ENCODE measurements at regions not wholly inside any gene's neighbourhood (a gene's known extent, or its start where the extent isn't known, plus 50 kb on each side); places are given as distances from the start of the nearest gene placed in this dataset.

DNA sequence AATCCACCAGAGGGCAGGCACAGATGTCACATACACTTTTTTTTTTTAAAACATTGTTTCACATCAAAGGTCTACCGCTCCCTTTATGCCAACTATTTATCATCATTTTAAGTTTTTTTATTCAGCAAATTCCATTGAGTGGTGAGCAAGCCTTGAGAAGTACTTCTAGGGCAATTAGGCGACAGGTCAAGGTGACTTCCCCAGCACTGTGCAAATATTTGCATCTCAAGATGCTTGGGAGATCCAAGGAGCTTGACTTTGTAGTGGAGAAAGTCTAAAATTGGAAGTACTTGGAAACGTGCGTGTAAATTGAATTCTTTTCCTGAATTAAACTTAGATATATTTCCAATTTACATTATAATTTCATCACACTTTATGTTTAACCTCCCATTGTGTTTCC, 211.1 kb downstream of the ICE1 start:
- no peak for DNase-seq

- no peak for DNase-seq
Measured at GRCh38 chr5:5632678-5633077, 210.2 kb downstream of the ICE1 start.

GRCh38 chr5:5629607-5629978, 207.1 kb downstream of the ICE1 start:
- no peak for DNase-seq

- DNase-seq: no peak
Measured at GRCh38 chr5:5628866-5629606, 206.6 kb downstream of the ICE1 start.

- no peak for DNase-seq
Measured at GRCh38 chr5:5626412-5626811, 203.9 kb downstream of the ICE1 start.

DNA sequence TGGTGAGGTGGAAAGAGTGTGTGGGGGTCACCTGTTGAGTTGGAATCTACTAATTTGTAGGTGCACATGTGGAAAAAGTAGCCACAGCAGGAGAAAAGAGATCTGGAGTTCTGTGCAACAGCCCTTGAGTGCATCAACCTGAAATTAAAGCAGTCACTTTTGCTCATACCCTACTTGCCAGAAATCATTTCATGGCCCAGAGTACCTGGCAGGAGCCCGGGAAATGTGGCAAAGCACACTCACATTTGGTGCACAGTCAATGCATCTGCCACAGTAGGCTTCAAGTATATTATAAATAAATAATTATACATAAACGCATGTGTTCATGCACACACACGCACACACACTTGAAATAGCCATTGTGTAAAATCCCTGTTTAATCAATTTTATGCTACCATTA, 203.0 kb downstream of the ICE1 start:
- DNase-seq: no peak

DNA sequence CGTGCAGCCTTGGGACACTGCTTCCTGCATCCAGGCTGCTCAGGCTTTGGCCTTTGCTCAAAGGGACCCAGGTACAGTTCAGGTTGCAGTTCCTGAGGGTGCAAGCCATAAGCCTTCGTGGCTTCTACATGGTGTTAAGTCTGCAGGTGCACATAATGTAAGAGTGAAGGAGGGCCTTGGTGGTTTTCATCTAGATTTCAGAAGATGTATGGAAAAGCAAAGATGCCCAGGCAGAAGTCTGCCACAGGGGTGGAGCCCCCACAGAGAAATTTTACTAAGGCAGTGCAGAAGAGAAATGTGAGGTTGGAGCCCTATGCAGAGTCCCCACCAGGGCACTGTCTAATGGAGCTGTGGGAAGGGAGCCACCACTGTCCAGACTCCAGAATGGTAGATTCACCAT, 200.9 kb downstream of the ICE1 start:
- no peak for DNase-seq

- no peak for DNase-seq
Measured at GRCh38 chr5:5622806-5623205, 200.3 kb downstream of the ICE1 start.

- no peak for DNase-seq
Measured at GRCh38 chr5:5619546-5619945, 197.1 kb downstream of the ICE1 start.

GRCh38 chr5:5617024-5617423, 194.5 kb downstream of the ICE1 start:
- DNase-seq: no peak

GRCh38 chr5:5616247-5616895, 193.9 kb downstream of the ICE1 start:
- DNase-seq: no peak

DNA sequence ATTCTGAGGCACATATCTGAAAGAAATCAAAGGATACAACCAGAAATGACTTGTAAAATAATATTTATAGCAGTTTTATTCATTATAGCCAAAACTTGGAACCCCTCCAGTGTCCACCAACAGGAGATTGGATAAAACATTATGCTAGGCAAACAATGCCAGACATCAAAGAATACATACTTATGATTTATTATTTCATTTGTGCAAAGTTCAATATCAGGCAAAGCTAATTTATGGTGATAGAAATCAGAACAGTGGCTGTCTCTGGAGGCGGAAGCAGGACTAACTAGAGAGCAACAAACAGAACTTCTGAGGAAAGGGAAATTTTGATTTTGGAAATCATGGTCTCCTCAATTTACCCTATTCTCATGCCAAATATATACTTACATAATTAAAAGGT, 193.1 kb downstream of the ICE1 start:
- DNase-seq: no peak

GRCh38 chr5:5613261-5613990, 190.9 kb downstream of the ICE1 start:
- DNase-seq: no peak

GRCh38 chr5:5612096-5612495, 189.6 kb downstream of the ICE1 start:
- no peak for DNase-seq

- DNase-seq: no peak
Measured at GRCh38 chr5:5609935-5610334, 187.5 kb downstream of the ICE1 start.

GRCh38 chr5:5605170-5605764, 182.8 kb downstream of the ICE1 start:
- no peak for DNase-seq

DNA sequence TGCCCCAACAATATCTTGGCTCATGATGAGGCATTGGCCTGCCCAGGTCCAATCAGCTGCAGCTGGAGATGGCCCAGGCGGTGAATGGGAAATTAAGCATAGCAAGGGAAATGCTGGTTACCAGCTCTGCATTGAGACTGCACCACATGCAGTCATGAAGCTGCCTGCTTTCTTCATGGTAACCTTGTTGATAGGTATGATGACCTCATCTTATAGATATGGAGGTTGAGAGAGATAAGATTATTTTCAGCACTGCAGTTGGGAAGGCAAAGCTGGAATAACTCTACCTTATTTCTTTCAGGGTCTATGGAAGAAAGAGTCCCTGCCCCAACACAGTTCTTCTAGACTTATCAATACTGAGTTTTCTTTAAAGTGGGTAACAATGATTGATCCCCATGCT, 180.1 kb downstream of the ICE1 start:
- DNase-seq: no peak

- no peak for DNase-seq
Measured at GRCh38 chr5:5598547-5599113, 176.2 kb downstream of the ICE1 start.

GRCh38 chr5:5593391-5593790, 170.9 kb downstream of the ICE1 start:
- no peak for DNase-seq

- DNase-seq: no peak
Measured at GRCh38 chr5:5592541-5592940, 170.1 kb downstream of the ICE1 start.

DNA sequence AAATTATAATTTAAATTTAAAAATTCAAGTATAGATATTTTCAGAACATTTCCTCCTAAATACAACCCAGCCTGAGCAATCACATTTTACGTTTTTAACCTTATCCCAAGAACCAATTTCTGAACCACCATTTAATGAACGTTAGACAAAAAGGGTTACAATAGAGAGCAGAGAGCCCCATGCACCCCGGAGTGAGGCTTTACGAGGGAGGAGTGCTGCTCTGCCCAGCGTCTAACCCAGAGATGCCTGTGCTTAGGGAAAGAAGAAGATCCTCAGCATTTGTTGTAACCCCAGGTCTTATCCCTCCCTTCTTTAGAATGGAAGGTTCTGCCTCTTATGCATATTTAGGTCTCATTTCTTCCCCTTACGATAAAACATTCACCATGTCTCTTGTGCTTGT, 169.1 kb downstream of the ICE1 start:
- DNase-seq: no peak

GRCh38 chr5:5589857-5590256, 167.4 kb downstream of the ICE1 start:
- DNase-seq: no peak
